ENCODE measurements at regions not wholly inside any gene's neighbourhood (a gene's known extent, or its start where the extent isn't known, plus 50 kb on each side); places are given as distances from the start of the nearest gene placed in this dataset.

GRCh38 chr5:84647581-84647980 is 262.9 kb upstream of the EDIL3 start:
- no peaks in the 10 kb centered on the region for H3K9me3 ChIP-seq (ENCODE audit: control insufficient read depth in 1 of 2, insufficient read depth in 1 of 2, low read depth in 1 of 2, low read length in 2 of 2)
- no peak for TF ChIP-seq SIN3A (IDR thresholded peaks at IDR 0.05; ENCODE audit: low read depth)
- no peak for TF ChIP-seq TCF7L2 (IDR thresholded peaks at IDR 0.05; ENCODE audit: borderline replicate concordance, extremely low read depth, insufficient read depth, insufficient read length)
- no peak for TF ChIP-seq EZH2phosphoT487 (IDR thresholded peaks at IDR 0.05; ENCODE audit: borderline replicate concordance)
- no peak for TF ChIP-seq SRF (IDR thresholded peaks at IDR 0.05; ENCODE audit: low read depth)
- no peak for TF ChIP-seq ELF1 (IDR thresholded peaks at IDR 0.05; ENCODE audit: borderline replicate concordance, low read depth)
- no peak for TF ChIP-seq SP1 (IDR thresholded peaks at IDR 0.05; ENCODE audit: low read depth)
- no peak for TF ChIP-seq EZH2 (IDR thresholded peaks at IDR 0.05)
- no peak for TF ChIP-seq POLR2AphosphoS5 (IDR thresholded peaks at IDR 0.05; ENCODE audit: low read depth, low read length)
- TF ChIP-seq EGR1 (IDR thresholded peaks at IDR 0.05; ENCODE audit: low read depth), result no peak
- no peak for TF ChIP-seq FOSL1 (IDR thresholded peaks at IDR 0.05; ENCODE audit: low read depth)
- TF ChIP-seq JUND (IDR thresholded peaks at IDR 0.05), result no peak
- TF ChIP-seq POLR2A (IDR thresholded peaks at IDR 0.05; ENCODE audit: borderline replicate concordance, extremely low read depth, insufficient read depth, insufficient read length), result no peak
- TF ChIP-seq CEBPB (IDR thresholded peaks at IDR 0.05; ENCODE audit: low read depth), result no peak
- no peak for TF ChIP-seq RAD21 (IDR thresholded peaks at IDR 0.05; ENCODE audit: low read depth)
- no peak for TF ChIP-seq ATF3 (IDR thresholded peaks at IDR 0.05)
- TF ChIP-seq, protein P1, sequence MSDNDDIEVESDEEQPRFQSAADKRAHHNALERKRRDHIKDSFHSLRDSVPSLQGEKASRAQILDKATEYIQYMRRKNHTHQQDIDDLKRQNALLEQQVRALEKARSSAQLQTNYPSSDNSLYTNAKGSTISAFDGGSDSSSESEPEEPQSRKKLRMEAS (IDR thresholded peaks at IDR 0.05), result no peak
- no peak for TF ChIP-seq YY1 (IDR thresholded peaks at IDR 0.05; ENCODE audit: extremely low read depth, insufficient replicate concordance, low read depth, low read length)
- TF ChIP-seq, protein P2, sequence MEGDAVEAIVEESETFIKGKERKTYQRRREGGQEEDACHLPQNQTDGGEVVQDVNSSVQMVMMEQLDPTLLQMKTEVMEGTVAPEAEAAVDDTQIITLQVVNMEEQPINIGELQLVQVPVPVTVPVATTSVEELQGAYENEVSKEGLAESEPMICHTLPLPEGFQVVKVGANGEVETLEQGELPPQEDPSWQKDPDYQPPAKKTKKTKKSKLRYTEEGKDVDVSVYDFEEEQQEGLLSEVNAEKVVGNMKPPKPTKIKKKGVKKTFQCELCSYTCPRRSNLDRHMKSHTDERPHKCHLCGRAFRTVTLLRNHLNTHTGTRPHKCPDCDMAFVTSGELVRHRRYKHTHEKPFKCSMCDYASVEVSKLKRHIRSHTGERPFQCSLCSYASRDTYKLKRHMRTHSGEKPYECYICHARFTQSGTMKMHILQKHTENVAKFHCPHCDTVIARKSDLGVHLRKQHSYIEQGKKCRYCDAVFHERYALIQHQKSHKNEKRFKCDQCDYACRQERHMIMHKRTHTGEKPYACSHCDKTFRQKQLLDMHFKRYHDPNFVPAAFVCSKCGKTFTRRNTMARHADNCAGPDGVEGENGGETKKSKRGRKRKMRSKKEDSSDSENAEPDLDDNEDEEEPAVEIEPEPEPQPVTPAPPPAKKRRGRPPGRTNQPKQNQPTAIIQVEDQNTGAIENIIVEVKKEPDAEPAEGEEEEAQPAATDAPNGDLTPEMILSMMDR (IDR thresholded peaks at IDR 0.05 in 2 of 3, conservative IDR thresholded peaks at IDR 0.05 in 1 of 3; ENCODE audit: borderline replicate concordance in 1 of 3, insufficient read depth in 1 of 3, low read depth in 2 of 3, low read length in 2 of 3), result no peak
- TF ChIP-seq REST (IDR thresholded peaks at IDR 0.05; ENCODE audit: low read depth), result no peak
- TF ChIP-seq, protein P3, sequence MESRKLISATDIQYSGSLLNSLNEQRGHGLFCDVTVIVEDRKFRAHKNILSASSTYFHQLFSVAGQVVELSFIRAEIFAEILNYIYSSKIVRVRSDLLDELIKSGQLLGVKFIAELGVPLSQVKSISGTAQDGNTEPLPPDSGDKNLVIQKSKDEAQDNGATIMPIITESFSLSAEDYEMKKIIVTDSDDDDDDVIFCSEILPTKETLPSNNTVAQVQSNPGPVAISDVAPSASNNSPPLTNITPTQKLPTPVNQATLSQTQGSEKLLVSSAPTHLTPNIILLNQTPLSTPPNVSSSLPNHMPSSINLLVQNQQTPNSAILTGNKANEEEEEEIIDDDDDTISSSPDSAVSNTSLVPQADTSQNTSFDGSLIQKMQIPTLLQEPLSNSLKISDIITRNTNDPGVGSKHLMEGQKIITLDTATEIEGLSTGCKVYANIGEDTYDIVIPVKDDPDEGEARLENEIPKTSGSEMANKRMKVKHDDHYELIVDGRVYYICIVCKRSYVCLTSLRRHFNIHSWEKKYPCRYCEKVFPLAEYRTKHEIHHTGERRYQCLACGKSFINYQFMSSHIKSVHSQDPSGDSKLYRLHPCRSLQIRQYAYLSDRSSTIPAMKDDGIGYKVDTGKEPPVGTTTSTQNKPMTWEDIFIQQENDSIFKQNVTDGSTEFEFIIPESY (IDR thresholded peaks at IDR 0.05; ENCODE audit: extremely low read depth, insufficient replicate concordance, low read length), result no peak
- DNase-seq (ENCODE audit: low read depth, low spot score), result no peak
- no peak overlapping the region for H3K4me3 ChIP-seq (replicated peaks in 1 of 2; ENCODE audit: low read depth in 1 of 2, low read length in 2 of 2)
- ChIA-PET CTCF (no interaction called here), RAD21 (ENCODE audit: low non-redundant PET in 1 of 2, low total read pairs in 2 of 2, uncharacterized antibody in 2 of 2, unreplicated experiment in 2 of 2) (no interaction called here), POLR2A (no interaction called here)
- no peaks in the 10 kb centered on the region for H3K79me2 ChIP-seq (ENCODE audit: insufficient read depth, low read length)
- H3K36me3 ChIP-seq (ENCODE audit: control insufficient read depth in 1 of 2, insufficient read depth in 2 of 2, low read length in 2 of 2), result no peaks in the 10 kb centered on the region
- ATAC-seq, result no peak
- intact Hi-C loops (cut with micrococcal nuclease), result no loop called here
- BruUV-seq (replicated peaks), result no TSS peak
- H3K9ac ChIP-seq (ENCODE audit: low read length), result no peak overlapping the region
- no peak overlapping the region for H2AFZ ChIP-seq (ENCODE audit: low read depth, low read length, poor library complexity, severe bottlenecking)
- no peaks in the 10 kb centered on the region for H3K4me1 ChIP-seq (ENCODE audit: control insufficient read depth in 1 of 2, insufficient read depth in 2 of 2, low read length in 2 of 2)
- H3K27me3 ChIP-seq (ENCODE audit: insufficient read depth, low read length), result no peaks in the 10 kb centered on the region
- H3K4me2 ChIP-seq (ENCODE audit: low read length), result no peak overlapping the region
- H3K9me2 ChIP-seq (ENCODE audit: insufficient read depth), result no peaks in the 10 kb centered on the region
- no peak overlapping the region for H3K27ac ChIP-seq (ENCODE audit: low read depth, low read length)
- no peaks in the 10 kb centered on the region for H4K20me1 ChIP-seq (ENCODE audit: insufficient read depth)

Data from HCT116 (cell line).